SK-N-SH (cell line): ENCODE measurements at regions not wholly inside any gene's neighbourhood (a gene's known extent, or its start where the extent isn't known, plus 50 kb on each side); places are given as distances from the start of the nearest gene placed in this dataset.

Source experiments
- CTCF ChIA-PET: fragments of 300-600, 350-600 bp; formaldehyde crosslinking; extraction: SDS; loops from one replicate; lab custom pipeline; 2021; lab: Yijun Ruan, JAX
- POLR2A ChIA-PET: fragments of 350-600 bp; sonication (Branson Sonifier 250); formaldehyde crosslinking; extraction: SDS; loops from one replicate; lab custom pipeline; 2020; ENCODE audit warnings: antibody characterized with exemption, inconsistent platforms; lab: Yijun Ruan, JAX
- DNase-seq: peaks from one replicate; pipeline ENCODE4 v3.0.0; 2012
- H2AFZ ChIP-seq: fragments of 200-600 bp; sonication (generic); 2 replicates; pipeline ENCODE4 v1.8.1; 2016; ENCODE audit warnings: antibody characterized with exemption, mild to moderate bottlenecking, low read depth
- H3F3A ChIP-seq: fragments of 200-600 bp; sonication (generic); replicated peaks from 2 replicates; pipeline ENCODE3; 2016; ENCODE audit warnings: antibody characterized with exemption, mild to moderate bottlenecking; ENCODE audit not compliant: insufficient read depth
- H3K27ac ChIP-seq, 2 experiments: fragments of 200-500 bp in 1 of 2; fragments of 200-600 bp in 1 of 2; sonication (Bioruptor generic) in 1 of 2; sonication (generic), shearing (Covaris generic) in 1 of 2; 2 replicates each; pipeline versions ENCODE4 v1.5.1 to v1.6.1; 2014 to 2016; ENCODE audit warnings: low read depth in 2 of 2, inconsistent platforms in 1 of 2, low read length in 1 of 2, mild to moderate bottlenecking in 1 of 2, mixed read lengths in 1 of 2
- H3K27me3 ChIP-seq: fragments of 200-600 bp; sonication (generic), shearing (Covaris generic); 2 replicates; pipeline ENCODE4 v1.6.1; 2016; ENCODE audit warnings: mixed run types; ENCODE audit not compliant: insufficient read depth
- H3K36me3 ChIP-seq, 2 experiments: fragments of 200-500 bp in 1 of 2; fragments of 200-600 bp in 1 of 2; sonication (Bioruptor generic) in 1 of 2; sonication (generic) in 1 of 2; replicated peaks in 1 of 2; 2 replicates each; pipeline versions ENCODE3 to v1.5.1; 2014 to 2016; ENCODE audit warnings: low read length in 1 of 2, mild to moderate bottlenecking in 1 of 2; ENCODE audit not compliant: insufficient read depth in 2 of 2, control insufficient read depth in 1 of 2
- H3K4me1 ChIP-seq, 2 experiments: fragments of 200-500 bp in 1 of 2; fragments of 200-600 bp in 1 of 2; sonication (Bioruptor generic) in 1 of 2; sonication (generic), shearing (Covaris generic) in 1 of 2; 2 replicates each; pipeline versions ENCODE4 v1.5.1 to v1.6.1; 2014 to 2016; ENCODE audit warnings: low read depth in 1 of 2, low read length in 1 of 2, mixed run types in 1 of 2; ENCODE audit not compliant: insufficient read depth in 2 of 2, control insufficient read depth in 1 of 2
- H3K4me2 ChIP-seq: fragments of 200-600 bp; sonication (generic), shearing (Covaris generic); 2 replicates; pipeline ENCODE4 v1.6.1; 2017; ENCODE audit warnings: mixed run types
- H3K4me3 ChIP-seq, 2 experiments: fragments of 200-500 bp in 1 of 2; fragments of 200-600 bp in 1 of 2; sonication (Bioruptor generic) in 1 of 2; sonication (generic), shearing (Covaris generic) in 1 of 2; 2 replicates each; pipeline versions ENCODE4 v1.5.1 to v1.8.1; 2014 to 2016; ENCODE audit warnings: low read depth in 2 of 2, inconsistent platforms in 1 of 2, low read length in 1 of 2, mild to moderate bottlenecking in 1 of 2, mixed read lengths in 1 of 2, moderate library complexity in 1 of 2
- H3K79me2 ChIP-seq: fragments of 200-600 bp; sonication (generic); 2 replicates; pipeline ENCODE4 v1.8.1; 2017; ENCODE audit warnings: mild to moderate bottlenecking; ENCODE audit not compliant: insufficient read depth
- H3K9ac ChIP-seq: fragments of 200-600 bp; sonication (generic); 2 replicates; pipeline ENCODE4 v1.6.1; 2017; ENCODE audit warnings: mixed run types
- H3K9me2 ChIP-seq: fragments of 200-600 bp; sonication (generic); 2 replicates; pipeline ENCODE4 v1.6.1; 2017; ENCODE audit warnings: mixed run types
- H3K9me3 ChIP-seq: fragments of 200-600 bp; sonication (generic); 2 replicates; pipeline ENCODE4 v1.6.1; 2017; ENCODE audit warnings: mixed run types, mild to moderate bottlenecking, moderate library complexity
- H4K20me1 ChIP-seq: fragments of 200-600 bp; sonication (generic); 2 replicates; pipeline ENCODE4 v1.6.1; 2017; ENCODE audit warnings: mild to moderate bottlenecking, mixed run types; ENCODE audit not compliant: insufficient read depth
- CHD2 ChIP-seq: fragments of 150-350 bp; IDR thresholded peaks from 2 replicates; pipeline ENCODE4 v1.6.1; 2018; ENCODE audit warnings: low read length; ENCODE audit not compliant: partially characterized antibody
- EZH2phosphoT487 ChIP-seq: fragments of 200-600 bp; sonication (generic); IDR thresholded peaks from 2 replicates; pipeline ENCODE4 v1.6.1; 2017; ENCODE audit warnings: low read depth, mixed run types, mild to moderate bottlenecking, antibody characterized with exemption, moderate library complexity, borderline replicate concordance
- FOSL2 ChIP-seq: IDR thresholded peaks from 2 replicates; pipeline ENCODE4 v1.4.0; 2012; ENCODE audit warnings: low read depth, mild to moderate bottlenecking, moderate library complexity, borderline replicate concordance
- FOXM1 ChIP-seq: IDR thresholded peaks from 2 replicates; pipeline ENCODE4 v1.4.0; 2012; ENCODE audit warnings: low read depth, mild to moderate bottlenecking
- GATA2 ChIP-seq: sonication (generic); formaldehyde crosslinking; IDR thresholded peaks from 2 replicates; pipeline ENCODE4 v1.5.0; 2020; ENCODE audit warnings: mild to moderate bottlenecking, missing genetic modification reagents
- JUND ChIP-seq: IDR thresholded peaks from 2 replicates; pipeline ENCODE4 v1.4.0; 2012
- MEF2A ChIP-seq: IDR thresholded peaks from 2 replicates; pipeline ENCODE4 v1.4.0; 2012; ENCODE audit warnings: low read depth, borderline replicate concordance
- MXI1 ChIP-seq: IDR thresholded peaks from 2 replicates; pipeline ENCODE4 v1.6.1; 2012; ENCODE audit warnings: mild to moderate bottlenecking, low read depth, low read length, improper control_type of control experiment
- NFIC ChIP-seq: IDR thresholded peaks from 2 replicates; pipeline ENCODE4 v1.4.0; 2012; ENCODE audit warnings: borderline replicate concordance
- NRF1 ChIP-seq: IDR thresholded peaks from 2 replicates; pipeline ENCODE4 v1.6.1; 2012; ENCODE audit warnings: low read depth, mild to moderate bottlenecking, low read length
- POLR2AphosphoS5 ChIP-seq: IDR thresholded peaks from 2 replicates; pipeline ENCODE4 v1.6.1; 2012; ENCODE audit warnings: low read depth, low read length
- RCOR1 ChIP-seq: fragments of 150-350 bp; IDR thresholded peaks from 2 replicates; pipeline ENCODE4 v1.6.1; 2017; ENCODE audit warnings: antibody characterized with exemption, low read length
- RFX5 ChIP-seq: IDR thresholded peaks from 2 replicates; pipeline ENCODE4 v1.6.1; 2012; ENCODE audit warnings: mild to moderate bottlenecking, improper control_type of control experiment, low read length
- RXRA ChIP-seq: IDR thresholded peaks from 2 replicates; pipeline ENCODE4 v1.4.0; 2012; ENCODE audit warnings: low read depth, mild to moderate bottlenecking, borderline replicate concordance
- SIN3A ChIP-seq: IDR thresholded peaks from 2 replicates; pipeline ENCODE4 v1.6.1; 2012; ENCODE audit warnings: low read depth, mild to moderate bottlenecking, low read length, moderate library complexity, borderline replicate concordance
- TCF12 ChIP-seq: IDR thresholded peaks from 2 replicates; pipeline ENCODE4 v1.4.0; 2012
- TEAD4 ChIP-seq: IDR thresholded peaks from 2 replicates; pipeline ENCODE4 v1.4.0; 2012; ENCODE audit warnings: mild to moderate bottlenecking, borderline replicate concordance; ENCODE audit not compliant: insufficient read depth
- WGBS: methylation state at CpG from one replicate; pipeline ENCODE4 v1.1.6; 2017; ENCODE audit warnings: low lambda C conversion rate; 5-methylcytosine and 5-hydroxymethylcytosine counted together
- TF ChIP-seq, protein P1 (sequence below): fragments of 200-600 bp; sonication (generic); IDR thresholded peaks from 2 replicates; pipeline ENCODE4 v1.6.1; 2017; ENCODE audit warnings: antibody characterized with exemption, mild to moderate bottlenecking, moderate library complexity
- TF ChIP-seq, protein P2 (sequence below): IDR thresholded peaks from 2 replicates; pipeline ENCODE4 v1.4.0; 2012; ENCODE audit warnings: low read depth
- TF ChIP-seq, protein P3 (sequence below): IDR thresholded peaks from 2 replicates; pipeline ENCODE4 v1.4.0; 2012; ENCODE audit warnings: low read depth, borderline replicate concordance
- TF ChIP-seq, protein P4 (sequence below): IDR thresholded peaks from 2 replicates; pipeline ENCODE4 v1.6.1; 2012; ENCODE audit warnings: mild to moderate bottlenecking, low read depth, low read length, moderate library complexity

DNA sequence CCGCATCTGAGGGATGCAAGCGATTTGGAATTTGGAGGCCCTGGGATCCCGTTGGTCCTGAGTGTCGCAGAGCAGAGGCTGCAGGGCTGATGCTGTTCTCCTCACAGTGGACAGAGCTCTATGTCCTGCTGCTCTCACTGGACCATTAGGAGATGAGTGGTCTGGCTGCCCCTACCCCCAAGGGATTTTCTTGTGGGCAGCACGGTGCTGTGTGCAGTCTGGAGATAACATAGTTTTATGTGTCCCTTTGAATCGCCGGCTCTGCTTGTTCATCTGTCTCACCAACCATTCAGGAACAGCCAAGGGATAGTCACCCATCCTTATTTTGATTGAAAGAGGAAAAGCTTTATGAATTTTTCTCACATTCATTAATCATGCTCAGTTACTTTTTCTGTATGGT is 49.9 kb downstream of the CHRM3 start:
- POLR2A ChIA-PET: interaction anchor here (0.5 kb wide), 1 partner anchor 1029 kb away, joined by 3 read pairs; no protein-coding TSS in a partner anchor
- H3F3A ChIP-seq: no peaks in the 10 kb centered on the region
- CTCF ChIA-PET: interaction anchor here (1.0 kb wide), 1 partner anchor 29 kb away, joined by 3 read pairs; no protein-coding TSS in a partner anchor
- no peak overlapping the region for H3K9ac ChIP-seq
- no peaks in the 10 kb centered on the region for H3K9me2 ChIP-seq
- no peaks in the 10 kb centered on the region for H3K9me3 ChIP-seq
- no peaks in the 10 kb centered on the region for H4K20me1 ChIP-seq
- H3K4me1 ChIP-seq: peaks cover 0 to 32% of the 10 kb centered on the region in 2 experiments; a peak in 2 of 4 replicates
- H3K27me3 ChIP-seq: no peaks in the 10 kb centered on the region
- no peaks in the 10 kb centered on the region for H3K79me2 ChIP-seq
- no peak overlapping the region for H3K4me2 ChIP-seq
- TF ChIP-seq, protein P1, sequence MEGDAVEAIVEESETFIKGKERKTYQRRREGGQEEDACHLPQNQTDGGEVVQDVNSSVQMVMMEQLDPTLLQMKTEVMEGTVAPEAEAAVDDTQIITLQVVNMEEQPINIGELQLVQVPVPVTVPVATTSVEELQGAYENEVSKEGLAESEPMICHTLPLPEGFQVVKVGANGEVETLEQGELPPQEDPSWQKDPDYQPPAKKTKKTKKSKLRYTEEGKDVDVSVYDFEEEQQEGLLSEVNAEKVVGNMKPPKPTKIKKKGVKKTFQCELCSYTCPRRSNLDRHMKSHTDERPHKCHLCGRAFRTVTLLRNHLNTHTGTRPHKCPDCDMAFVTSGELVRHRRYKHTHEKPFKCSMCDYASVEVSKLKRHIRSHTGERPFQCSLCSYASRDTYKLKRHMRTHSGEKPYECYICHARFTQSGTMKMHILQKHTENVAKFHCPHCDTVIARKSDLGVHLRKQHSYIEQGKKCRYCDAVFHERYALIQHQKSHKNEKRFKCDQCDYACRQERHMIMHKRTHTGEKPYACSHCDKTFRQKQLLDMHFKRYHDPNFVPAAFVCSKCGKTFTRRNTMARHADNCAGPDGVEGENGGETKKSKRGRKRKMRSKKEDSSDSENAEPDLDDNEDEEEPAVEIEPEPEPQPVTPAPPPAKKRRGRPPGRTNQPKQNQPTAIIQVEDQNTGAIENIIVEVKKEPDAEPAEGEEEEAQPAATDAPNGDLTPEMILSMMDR: no peak
- no peak for TF ChIP-seq NFIC
- no peak for TF ChIP-seq FOXM1
- TF ChIP-seq GATA2 (CRISPR knock-in tag): peak; percentile 60
- no peak for TF ChIP-seq EZH2phosphoT487
- TF ChIP-seq TCF12: no peak
- no peak for TF ChIP-seq SIN3A
- no peak for TF ChIP-seq FOSL2
- DNase-seq: peak; percentile 60
- H3K27ac ChIP-seq: peak overlapping the region in 1 of 2 experiments; percentile 65; a peak in 2 of 4 replicates
- peaks cover 0 to 2% of the 10 kb centered on the region in 2 experiments for H3K36me3 ChIP-seq
- no peak overlapping the region for H2AFZ ChIP-seq
- WGBS: 61% methylated on average over 6 of the region's 7 CpGs
- no peak overlapping the region for H3K4me3 ChIP-seq

DNA sequence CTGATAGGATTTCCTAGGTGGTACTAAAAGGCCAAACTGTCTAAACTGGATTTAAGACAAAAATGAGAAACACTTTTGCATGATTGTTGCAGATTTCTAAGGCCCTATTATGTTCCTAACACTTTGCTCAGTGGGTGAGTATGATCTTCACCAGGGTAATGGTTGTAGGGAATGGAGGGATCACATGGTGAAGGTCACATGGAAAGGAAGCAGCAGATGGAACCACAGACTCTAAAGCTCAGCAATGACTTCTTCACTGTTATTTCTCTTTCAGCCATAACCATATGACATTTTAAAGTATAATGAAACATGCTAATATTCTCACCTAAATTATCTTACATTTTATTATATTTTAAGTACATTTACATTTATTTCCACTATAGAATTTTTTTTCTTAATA is 51.5 kb downstream of the CHRM3 start:
- no peak for TF ChIP-seq TEAD4
- no peak for TF ChIP-seq NRF1
- no peak for TF ChIP-seq MEF2A
- no peak for TF ChIP-seq MXI1
- no peak for TF ChIP-seq FOXM1
- TF ChIP-seq RFX5: no peak
- TF ChIP-seq CHD2: no peak
- no peak for TF ChIP-seq EZH2phosphoT487
- TF ChIP-seq, protein P2, sequence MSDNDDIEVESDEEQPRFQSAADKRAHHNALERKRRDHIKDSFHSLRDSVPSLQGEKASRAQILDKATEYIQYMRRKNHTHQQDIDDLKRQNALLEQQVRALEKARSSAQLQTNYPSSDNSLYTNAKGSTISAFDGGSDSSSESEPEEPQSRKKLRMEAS: no peak
- TF ChIP-seq JUND: no peak
- TF ChIP-seq GATA2 (CRISPR knock-in tag): no peak
- no peak for TF ChIP-seq POLR2AphosphoS5
- TF ChIP-seq, protein P3, sequence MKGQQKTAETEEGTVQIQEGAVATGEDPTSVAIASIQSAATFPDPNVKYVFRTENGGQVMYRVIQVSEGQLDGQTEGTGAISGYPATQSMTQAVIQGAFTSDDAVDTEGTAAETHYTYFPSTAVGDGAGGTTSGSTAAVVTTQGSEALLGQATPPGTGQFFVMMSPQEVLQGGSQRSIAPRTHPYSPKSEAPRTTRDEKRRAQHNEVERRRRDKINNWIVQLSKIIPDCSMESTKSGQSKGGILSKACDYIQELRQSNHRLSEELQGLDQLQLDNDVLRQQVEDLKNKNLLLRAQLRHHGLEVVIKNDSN: no peak
- TF ChIP-seq, protein P4, sequence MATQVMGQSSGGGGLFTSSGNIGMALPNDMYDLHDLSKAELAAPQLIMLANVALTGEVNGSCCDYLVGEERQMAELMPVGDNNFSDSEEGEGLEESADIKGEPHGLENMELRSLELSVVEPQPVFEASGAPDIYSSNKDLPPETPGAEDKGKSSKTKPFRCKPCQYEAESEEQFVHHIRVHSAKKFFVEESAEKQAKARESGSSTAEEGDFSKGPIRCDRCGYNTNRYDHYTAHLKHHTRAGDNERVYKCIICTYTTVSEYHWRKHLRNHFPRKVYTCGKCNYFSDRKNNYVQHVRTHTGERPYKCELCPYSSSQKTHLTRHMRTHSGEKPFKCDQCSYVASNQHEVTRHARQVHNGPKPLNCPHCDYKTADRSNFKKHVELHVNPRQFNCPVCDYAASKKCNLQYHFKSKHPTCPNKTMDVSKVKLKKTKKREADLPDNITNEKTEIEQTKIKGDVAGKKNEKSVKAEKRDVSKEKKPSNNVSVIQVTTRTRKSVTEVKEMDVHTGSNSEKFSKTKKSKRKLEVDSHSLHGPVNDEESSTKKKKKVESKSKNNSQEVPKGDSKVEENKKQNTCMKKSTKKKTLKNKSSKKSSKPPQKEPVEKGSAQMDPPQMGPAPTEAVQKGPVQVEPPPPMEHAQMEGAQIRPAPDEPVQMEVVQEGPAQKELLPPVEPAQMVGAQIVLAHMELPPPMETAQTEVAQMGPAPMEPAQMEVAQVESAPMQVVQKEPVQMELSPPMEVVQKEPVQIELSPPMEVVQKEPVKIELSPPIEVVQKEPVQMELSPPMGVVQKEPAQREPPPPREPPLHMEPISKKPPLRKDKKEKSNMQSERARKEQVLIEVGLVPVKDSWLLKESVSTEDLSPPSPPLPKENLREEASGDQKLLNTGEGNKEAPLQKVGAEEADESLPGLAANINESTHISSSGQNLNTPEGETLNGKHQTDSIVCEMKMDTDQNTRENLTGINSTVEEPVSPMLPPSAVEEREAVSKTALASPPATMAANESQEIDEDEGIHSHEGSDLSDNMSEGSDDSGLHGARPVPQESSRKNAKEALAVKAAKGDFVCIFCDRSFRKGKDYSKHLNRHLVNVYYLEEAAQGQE: no peak
- TF ChIP-seq RCOR1: no peak
- TF ChIP-seq RXRA: no peak
- Histone ChIP-seq H3K9ac (no peak overlapping the region), H3K27ac (peak overlapping the region in 1 of 2 experiments; percentile 26; a peak in 1 of 4 replicates), H3K9me2 (no peaks in the 10 kb centered on the region), H3K36me3 (peaks cover 0 to 2% of the 10 kb centered on the region in 2 experiments), H3F3A (no peaks in the 10 kb centered on the region), H3K27me3 (no peaks in the 10 kb centered on the region), H3K4me3 (no peak overlapping the region), H2AFZ (no peak overlapping the region), H3K9me3 (no peaks in the 10 kb centered on the region), H3K79me2 (no peaks in the 10 kb centered on the region), H3K4me1 (peaks cover 0 to 17% of the 10 kb centered on the region in 2 experiments; a peak in 2 of 4 replicates), H3K4me2 (no peak overlapping the region), H4K20me1 (no peaks in the 10 kb centered on the region)
- DNase-seq: no peak
- ChIA-PET POLR2A (no interaction called here), CTCF (interaction anchor here (1.4 kb wide), 1 partner anchor 74 kb away, joined by 3 read pairs; no protein-coding TSS in a partner anchor)
